ENCODE measurements at regions not wholly inside any gene's neighbourhood (a gene's known extent, or its start where the extent isn't known, plus 50 kb on each side); places are given as distances from the start of the nearest gene placed in this dataset.

DNA sequence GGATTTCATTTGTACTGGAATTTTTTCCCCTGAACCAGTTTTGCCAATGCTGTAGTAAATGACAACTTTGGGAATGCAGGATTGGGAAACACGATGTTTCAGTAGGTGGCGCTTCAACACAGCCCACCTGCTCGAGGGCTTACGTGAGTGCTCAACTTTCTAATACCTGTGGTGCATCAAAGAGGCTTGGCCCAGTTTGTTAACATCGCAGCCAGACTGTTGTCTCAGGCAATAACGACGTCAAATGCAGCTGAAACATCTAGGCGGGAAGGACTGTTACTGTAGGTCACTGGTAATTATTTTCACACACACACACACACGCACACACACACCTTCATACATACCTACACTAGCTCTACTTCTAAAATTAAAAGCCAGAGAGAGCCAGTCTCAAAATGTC lies 815.5 kb upstream of the SLC35B3 start:
- no peaks in the 10 kb centered on the region for H3K9me3 ChIP-seq
- peak; percentile 30 to 46 for DNase-seq
- no peaks in the 10 kb centered on the region for H3K27me3 ChIP-seq
- H3K27ac ChIP-seq, result no peak overlapping the region
- 10 to 15% methylated on average over 9 of the region's 9 CpGs for whole genome bisulfite sequencing, 2 donors
- H3K4me1 ChIP-seq, result no peaks in the 10 kb centered on the region
- no peak for TF ChIP-seq POLR2A (IDR thresholded peaks at IDR 0.05)
- TF ChIP-seq, protein P1, sequence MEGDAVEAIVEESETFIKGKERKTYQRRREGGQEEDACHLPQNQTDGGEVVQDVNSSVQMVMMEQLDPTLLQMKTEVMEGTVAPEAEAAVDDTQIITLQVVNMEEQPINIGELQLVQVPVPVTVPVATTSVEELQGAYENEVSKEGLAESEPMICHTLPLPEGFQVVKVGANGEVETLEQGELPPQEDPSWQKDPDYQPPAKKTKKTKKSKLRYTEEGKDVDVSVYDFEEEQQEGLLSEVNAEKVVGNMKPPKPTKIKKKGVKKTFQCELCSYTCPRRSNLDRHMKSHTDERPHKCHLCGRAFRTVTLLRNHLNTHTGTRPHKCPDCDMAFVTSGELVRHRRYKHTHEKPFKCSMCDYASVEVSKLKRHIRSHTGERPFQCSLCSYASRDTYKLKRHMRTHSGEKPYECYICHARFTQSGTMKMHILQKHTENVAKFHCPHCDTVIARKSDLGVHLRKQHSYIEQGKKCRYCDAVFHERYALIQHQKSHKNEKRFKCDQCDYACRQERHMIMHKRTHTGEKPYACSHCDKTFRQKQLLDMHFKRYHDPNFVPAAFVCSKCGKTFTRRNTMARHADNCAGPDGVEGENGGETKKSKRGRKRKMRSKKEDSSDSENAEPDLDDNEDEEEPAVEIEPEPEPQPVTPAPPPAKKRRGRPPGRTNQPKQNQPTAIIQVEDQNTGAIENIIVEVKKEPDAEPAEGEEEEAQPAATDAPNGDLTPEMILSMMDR (IDR thresholded peaks at IDR 0.05), result peak in 4 of 6 experiments; percentile 14 to 50 (median 38)
- intact Hi-C loops (cut with DNase I), result no loop called here
- no peaks in the 10 kb centered on the region for H3K36me3 ChIP-seq
- no peak overlapping the region for H3K4me3 ChIP-seq (replicated peaks in 1 of 3)

DNA sequence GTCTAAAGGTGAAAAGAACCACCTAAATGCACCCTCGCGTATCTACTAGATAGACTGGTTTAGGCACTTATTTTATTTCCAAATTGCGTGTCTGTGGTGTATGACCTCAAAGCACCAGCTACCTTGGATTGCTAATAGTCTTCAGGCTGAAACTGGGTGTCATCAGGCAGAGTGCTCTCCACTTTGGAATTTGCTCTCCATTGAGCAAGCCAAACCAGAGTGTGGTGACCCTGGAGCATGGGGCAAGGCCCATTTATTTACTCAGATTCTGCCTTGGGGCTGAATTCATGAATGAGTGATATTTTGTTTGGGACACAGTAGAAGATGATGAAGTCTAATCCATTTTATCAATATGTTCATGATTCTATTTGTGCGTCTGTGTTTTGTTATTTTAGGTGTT lies 812.8 kb upstream of the SLC35B3 start:
- TF ChIP-seq, protein P1 (IDR thresholded peaks at IDR 0.05), result no peak
- no peak for TF ChIP-seq POLR2A (IDR thresholded peaks at IDR 0.05)

DNA sequence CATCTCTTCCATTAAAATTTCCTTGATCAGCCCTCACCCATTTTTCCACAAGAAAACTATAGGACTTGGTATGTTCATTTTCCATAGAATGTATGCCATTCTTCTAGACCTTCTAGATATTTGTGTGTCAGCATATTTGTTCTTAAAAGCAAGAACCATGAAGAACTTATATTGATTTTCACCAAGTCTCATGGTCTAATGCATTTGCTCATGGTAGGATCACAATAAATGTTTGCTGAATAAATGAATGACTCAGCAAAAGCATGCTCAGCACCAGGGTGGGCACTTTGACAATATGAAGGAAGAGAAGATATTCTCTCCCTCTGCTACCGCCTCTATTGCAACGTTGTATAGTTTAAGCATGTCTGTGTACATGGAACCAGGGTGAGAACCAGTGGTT lies 805.5 kb upstream of the SLC35B3 start:
- H3K27ac ChIP-seq, result no peak overlapping the region
- TF ChIP-seq, protein P1 (IDR thresholded peaks at IDR 0.05), result no peak
- H3K36me3 ChIP-seq, result no peaks in the 10 kb centered on the region
- intact Hi-C loops (cut with DNase I), result no loop called here
- H3K27me3 ChIP-seq, result no peaks in the 10 kb centered on the region
- H3K4me3 ChIP-seq (replicated peaks in 1 of 3), result no peak overlapping the region
- no peaks in the 10 kb centered on the region for H3K4me1 ChIP-seq
- 93 to 94% methylated on average over 2 of the region's 2 CpGs for WGBS, 2 donors
- DNase-seq, result no peak
- no peaks in the 10 kb centered on the region for H3K9me3 ChIP-seq

More for the DNA sequence above, 812.8 kb upstream of the SLC35B3 start:
- Histone ChIP-seq H3K4me1 (no peaks in the 10 kb centered on the region), H3K27ac (no peak overlapping the region), H3K27me3 (no peaks in the 10 kb centered on the region), H3K36me3 (no peaks in the 10 kb centered on the region), H3K9me3 (no peaks in the 10 kb centered on the region), H3K4me3 (replicated peaks in 1 of 3) (no peak overlapping the region)
- intact Hi-C loops (cut with DNase I), result no loop called here
- 85 to 90% methylated on average over 4 of the region's 4 CpGs for WGBS, 2 donors
- no peak for DNase-seq

DNA sequence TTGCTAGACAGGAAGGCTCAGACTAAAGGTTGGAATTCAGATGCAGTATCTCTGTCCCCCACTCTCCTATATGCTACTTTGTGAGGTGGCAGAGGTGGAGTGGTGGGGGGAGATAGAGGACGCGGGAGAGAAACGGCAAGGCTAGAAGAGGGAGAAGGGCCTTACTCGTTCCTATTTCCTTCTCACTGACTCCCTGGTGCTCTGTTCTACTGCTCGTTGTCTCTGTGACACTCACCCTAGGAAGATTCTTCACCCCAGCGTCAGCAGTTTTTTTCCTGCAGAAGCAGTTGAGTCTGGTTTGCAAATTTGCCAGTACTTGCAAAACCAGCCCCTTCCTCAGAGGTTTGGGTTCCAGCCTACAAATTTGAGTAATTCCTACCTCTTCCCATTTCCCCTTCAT lies 801.1 kb upstream of the SLC35B3 start:
- TF ChIP-seq POLR2A (IDR thresholded peaks at IDR 0.05), result no peak
- TF ChIP-seq, protein P1 (IDR thresholded peaks at IDR 0.05), result no peak
- Histone ChIP-seq H3K4me3 (replicated peaks in 1 of 3) (no peak overlapping the region), H3K27ac (no peak overlapping the region), H3K27me3 (no peaks in the 10 kb centered on the region), H3K9me3 (no peaks in the 10 kb centered on the region), H3K36me3 (no peaks in the 10 kb centered on the region), H3K4me1 (no peaks in the 10 kb centered on the region)
- DNase-seq, result no peak
- intact Hi-C loops (cut with DNase I), result no loop called here
- WGBS, 2 donors, result 55 to 58% methylated on average over 6 of the region's 6 CpGs

DNA sequence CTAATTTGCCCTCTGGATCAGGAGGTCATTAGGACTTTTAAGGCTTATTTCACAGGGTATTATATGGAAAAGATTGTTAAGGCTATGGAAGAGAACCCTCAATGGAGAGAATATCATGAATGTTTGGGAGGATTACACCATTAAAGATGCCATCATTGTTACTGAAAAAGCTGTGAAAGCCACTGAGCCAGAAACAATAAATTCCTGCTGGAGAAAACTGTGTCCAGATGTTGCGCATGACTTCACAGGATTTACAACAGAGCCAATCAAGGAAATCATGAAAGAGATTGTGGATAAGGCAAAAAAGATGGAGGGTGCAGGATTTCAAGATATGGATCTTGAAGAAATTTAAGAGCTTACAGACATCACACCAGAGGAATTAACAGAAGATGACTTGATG lies 798.3 kb upstream of the SLC35B3 start:
- WGBS, 2 donors, result 89 to 100% methylated on average over 1 of the region's 1 CpG
- intact Hi-C loops (cut with DNase I), result no loop called here
- Histone ChIP-seq H3K4me3 (replicated peaks in 1 of 3) (no peak overlapping the region), H3K4me1 (no peaks in the 10 kb centered on the region), H3K9me3 (no peaks in the 10 kb centered on the region), H3K36me3 (no peaks in the 10 kb centered on the region), H3K27me3 (no peaks in the 10 kb centered on the region), H3K27ac (no peak overlapping the region)
- TF ChIP-seq POLR2A (IDR thresholded peaks at IDR 0.05), result no peak
- TF ChIP-seq, protein P1 (IDR thresholded peaks at IDR 0.05), result no peak
- no peak for DNase-seq
